Keratinocyte (primary cell): ENCODE measurements at regions not wholly inside any gene's neighbourhood (a gene's known extent, or its start where the extent isn't known, plus 50 kb on each side); places are given as distances from the start of the nearest gene placed in this dataset.

Experiments
- CTCF ChIP-seq, 3 experiments: IDR thresholded peaks in 1 of 3; conservative IDR thresholded peaks in 1 of 3; optimal IDR thresholded peaks in 1 of 3; 2 replicates in 2 of 3; 3 replicates in 1 of 3; pipeline versions ENCODE3 to v1.5.1; 2011; ENCODE audit warnings: low read length in 3 of 3, mild to moderate bottlenecking in 3 of 3, moderate library complexity in 2 of 3, control low read depth in 1 of 3, inconsistent platforms in 1 of 3; ENCODE audit not compliant: insufficient read depth in 2 of 3; ENCODE audit errors: extremely low read depth in 1 of 3
- EZH2 ChIP-seq: IDR thresholded peaks from one replicate; pipeline ENCODE4 v1.6.1; 2012; ENCODE audit warnings: inconsistent platforms, mild to moderate bottlenecking, low read length, moderate library complexity

DNA sequence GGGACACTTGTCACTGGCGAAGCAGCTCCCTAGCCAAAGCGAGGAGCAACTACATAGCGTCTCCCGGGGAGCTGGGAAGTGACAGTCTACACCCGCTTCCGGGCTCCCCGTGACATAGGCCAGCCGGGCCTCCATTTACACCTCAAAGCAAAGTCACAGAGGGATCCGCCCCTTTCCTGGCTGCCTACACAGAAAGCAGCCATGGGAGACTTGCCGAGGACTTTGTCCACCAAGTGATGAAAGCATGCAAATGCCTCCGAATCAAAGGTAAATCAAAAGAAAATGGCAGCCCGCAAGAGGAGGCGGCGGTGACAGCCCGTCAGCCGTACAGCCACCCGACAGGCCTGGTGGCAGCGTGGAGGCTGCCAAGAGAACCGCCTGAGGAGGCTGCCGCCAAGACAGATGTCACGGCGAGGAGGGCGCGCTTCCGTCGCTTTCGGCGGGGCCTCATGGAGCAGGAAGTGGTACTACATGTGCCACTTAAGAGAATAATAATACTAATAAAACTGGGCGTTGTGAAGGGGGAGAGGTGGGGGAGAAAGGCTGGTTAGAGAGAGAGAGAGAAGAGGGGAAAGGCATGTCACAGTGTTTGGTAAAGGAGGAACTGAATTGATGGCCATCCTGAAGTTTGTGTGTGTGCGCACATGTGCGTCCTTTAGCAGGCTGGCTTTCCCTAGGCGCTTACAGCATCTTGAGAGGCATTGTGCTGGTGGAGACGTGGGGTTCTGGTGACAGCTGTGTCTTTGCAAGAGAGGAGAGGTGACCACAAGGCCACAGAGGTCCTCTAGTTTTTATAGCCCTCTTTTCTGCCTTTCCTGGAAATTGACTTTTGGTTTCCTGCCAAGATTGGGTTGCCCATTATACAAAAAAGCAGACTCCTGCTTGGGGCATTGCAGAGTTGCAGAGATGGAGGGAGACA is 661.7 kb downstream of the VRK1 start:
- TF ChIP-seq CTCF (optimal IDR thresholded peaks at IDR 0.05 in 1 of 3, IDR thresholded peaks at IDR 0.05 in 1 of 3, conservative IDR thresholded peaks at IDR 0.05 in 1 of 3; ENCODE audit: extremely low read depth in 1 of 3, insufficient read depth in 2 of 3, low read length in 3 of 3): no peak
- no peak for TF ChIP-seq EZH2
